Stimulated activated CD8-positive, alpha-beta memory T cell treated with anti-CD3 and anti-CD28 coated beads, Interleukin-7, amount 100 ng/mL, for 1 hour (primary cell): ENCODE measurements at regions not wholly inside any gene's neighbourhood (a gene's known extent, or its start where the extent isn't known, plus 50 kb on each side); places are given as distances from the start of the nearest gene placed in this dataset.
A peak's percentile ranks its signal among the peaks of the same experiment; 100 is the strongest.

Experiments used
- DNase-seq, 2 donors: peaks; one replicate each; pipeline ENCODE4 v3.0.0-alpha.2; 2020; ENCODE audit warnings: low read depth in 2 of 2

- DNase-seq, result no peak
Measured at GRCh38 chr10:46227936-46228562, 58.7 kb upstream of the ANTXRL start.

DNA sequence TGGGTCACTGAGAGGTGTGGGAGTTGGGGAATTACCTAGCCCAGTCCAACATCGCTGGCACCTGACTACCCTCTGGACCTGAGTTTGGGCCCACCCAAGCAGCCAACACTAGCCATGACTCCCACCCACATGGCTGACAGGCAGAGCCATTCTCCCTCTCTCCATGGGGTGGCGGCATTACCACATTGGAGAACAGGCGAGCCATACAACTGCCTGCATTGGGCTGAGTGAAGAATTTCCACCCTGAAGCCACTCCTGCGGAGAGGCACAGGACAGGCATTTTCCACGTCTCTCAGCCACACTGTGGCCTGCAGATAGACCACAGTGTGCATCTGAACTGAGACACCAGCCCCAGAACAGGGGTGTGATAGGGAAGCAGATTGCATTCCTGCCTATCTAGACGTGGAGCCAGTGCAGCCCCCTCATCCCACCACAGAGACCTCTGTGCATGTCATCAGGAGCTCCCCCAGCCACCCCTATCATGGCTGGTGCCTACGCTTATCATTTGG, 58.2 kb upstream of the ANTXRL start:
- DNase-seq, result peak; percentile 28 to 32

GRCh38 chr10:46229144-46229563, 57.6 kb upstream of the ANTXRL start:
- no peak for DNase-seq

- no peak for DNase-seq
Measured at GRCh38 chr10:46230615-46231014, 56.2 kb upstream of the ANTXRL start.

GRCh38 chr10:46231087-46231486, 55.7 kb upstream of the ANTXRL start:
- DNase-seq, result no peak

DNA sequence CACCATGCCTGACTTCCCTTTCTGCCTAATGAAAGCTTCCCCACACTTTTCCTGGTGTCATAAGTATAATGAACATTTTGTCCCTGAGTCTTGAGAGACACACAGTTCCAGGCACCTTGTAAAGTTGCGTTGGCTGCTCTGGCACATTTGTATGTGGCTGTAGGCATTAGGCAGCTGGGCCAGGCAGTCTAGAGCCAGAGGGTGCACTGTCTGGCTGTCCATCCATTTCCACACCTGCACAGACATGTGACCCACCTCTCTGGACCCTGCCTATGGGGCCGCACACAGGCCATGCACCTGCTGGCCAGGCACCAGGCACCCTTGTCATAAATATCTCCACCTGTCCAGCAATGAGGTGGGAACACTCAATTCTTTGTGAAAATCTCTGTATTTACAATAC, 54.7 kb upstream of the ANTXRL start:
- DNase-seq, result no peak

- no peak for DNase-seq
Measured at GRCh38 chr10:46232666-46233065, 54.1 kb upstream of the ANTXRL start.

DNA sequence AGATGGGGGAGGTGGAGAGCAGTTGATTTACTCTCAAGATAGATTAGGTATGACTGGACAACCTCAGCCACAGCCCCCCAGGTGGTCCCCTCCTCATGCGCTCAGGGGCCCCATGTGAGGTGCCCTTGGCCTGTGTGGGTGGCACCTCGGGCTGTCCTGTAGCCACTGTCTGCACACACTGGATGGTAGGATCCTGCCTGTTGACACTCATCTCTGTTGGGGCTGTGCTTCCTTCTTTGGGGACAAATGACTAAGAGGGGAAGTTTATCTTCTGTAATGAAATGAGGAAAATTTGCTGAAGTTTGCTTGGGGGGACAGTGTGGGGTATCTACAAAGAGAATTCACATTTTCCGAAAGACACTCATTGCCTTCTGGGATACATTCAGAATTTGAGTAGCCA, 53.6 kb upstream of the ANTXRL start:
- DNase-seq, result no peak

DNA sequence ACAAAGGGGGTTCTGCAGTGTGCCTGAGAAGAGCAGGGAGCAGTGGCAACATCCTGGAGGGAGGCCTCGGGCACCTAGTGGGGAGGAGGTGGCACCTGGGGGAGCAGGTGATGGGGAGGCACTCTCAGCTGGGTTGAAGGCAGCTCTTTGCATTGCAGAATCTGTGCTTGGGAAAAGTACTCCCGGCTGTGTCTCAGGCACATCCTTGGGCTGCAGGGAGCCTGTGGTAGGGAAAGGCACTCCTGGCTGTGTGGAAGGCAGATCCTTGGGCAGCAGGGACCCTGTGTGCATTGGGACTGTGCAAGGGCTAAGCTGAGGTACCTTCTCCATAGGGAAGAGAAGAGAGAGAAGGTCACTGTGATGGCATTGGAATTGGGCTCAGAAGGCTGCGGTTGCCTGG, 52.8 kb upstream of the ANTXRL start:
- no peak for DNase-seq

GRCh38 chr10:46234431-46235060, 52.3 kb upstream of the ANTXRL start:
- no peak for DNase-seq

- DNase-seq, result no peak
Measured at GRCh38 chr10:46235705-46236545, 50.9 kb upstream of the ANTXRL start.

DNA sequence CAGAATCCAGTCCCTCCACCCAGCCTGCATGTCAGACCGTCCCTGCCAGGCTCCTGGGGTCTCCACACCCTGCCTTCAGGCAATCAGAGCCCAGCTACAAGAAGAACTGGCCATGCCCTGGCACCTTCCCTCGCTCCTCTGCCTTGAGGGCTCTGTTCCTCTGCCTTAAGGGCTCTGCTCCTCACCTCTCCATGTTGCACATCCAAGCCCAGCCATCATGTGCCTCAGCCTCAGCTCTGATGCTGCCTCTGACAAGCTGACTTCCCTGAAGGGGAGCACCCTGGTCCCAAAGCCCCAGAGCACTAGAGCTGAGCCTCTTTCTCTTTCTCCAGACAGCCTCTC, 50.3 kb upstream of the ANTXRL start:
- no peak for DNase-seq

- no peak for DNase-seq
Measured at GRCh38 chr10:46236941-46237681, 49.7 kb upstream of the ANTXRL start.
